Stimulated activated memory B cell treated with anti-CD40 and anti-IgM and Interleukin-4, amounts not matched to agents 10 μg/mL and 1 μg/mL and 100 μg/mL, for 72 hours (primary cell): ENCODE measurements at regions not wholly inside any gene's neighbourhood (a gene's known extent, or its start where the extent isn't known, plus 50 kb on each side); places are given as distances from the start of the nearest gene placed in this dataset.

ENCODE experiments used
- ATAC-seq: fragments of 150-1000 bp; cut with Tn5 transposase; 2 replicates; pipeline ENCODE4 v1.10.0; 2021
- H3K27ac Mint-ChIP-seq: one replicate; pipeline ENCODE4 v1.8.0; 2022; ENCODE audit warnings: mild to moderate bottlenecking, mixed read lengths
- H3K27me3 Mint-ChIP-seq: one replicate; pipeline ENCODE4 v1.8.0; 2022; ENCODE audit warnings: mixed read lengths
- H3K36me3 Mint-ChIP-seq: one replicate; pipeline ENCODE4 v1.8.0; 2022; ENCODE audit warnings: mixed read lengths
- H3K4me1 Mint-ChIP-seq: one replicate; pipeline ENCODE4 v1.8.0; 2022; ENCODE audit warnings: mixed read lengths
- H3K4me3 Mint-ChIP-seq: one replicate; pipeline ENCODE4 v1.8.0; 2022; ENCODE audit warnings: mild to moderate bottlenecking, moderate library complexity, mixed read lengths
- H3K9me3 Mint-ChIP-seq: one replicate; pipeline ENCODE4 v1.8.0; 2022; ENCODE audit warnings: mixed read lengths

GRCh38 chr6:63517221-63517620 is 55.1 kb upstream of the LOC128125822 start:
- H3K4me1 Mint-ChIP-seq = peaks cover 16% of the 10 kb centered on the region
- no peaks in the 10 kb centered on the region for H3K36me3 Mint-ChIP-seq
- no peaks in the 10 kb centered on the region for H3K9me3 Mint-ChIP-seq
- no peak for ATAC-seq
- no peaks in the 10 kb centered on the region for H3K27me3 Mint-ChIP-seq
- H3K4me3 Mint-ChIP-seq = no peak overlapping the region
- no peak overlapping the region for H3K27ac Mint-ChIP-seq

GRCh38 chr6:63521475-63522210 is 50.6 kb upstream of the LOC128125822 start:
- Mint-ChIP-seq H3K9me3 (no peaks in the 10 kb centered on the region), H3K27me3 (no peaks in the 10 kb centered on the region), H3K27ac (no peak overlapping the region), H3K36me3 (no peaks in the 10 kb centered on the region), H3K4me3 (no peak overlapping the region), H3K4me1 (peaks cover 16% of the 10 kb centered on the region)
- no peak for ATAC-seq
